ENCODE measurements at regions not wholly inside any gene's neighbourhood (a gene's known extent, or its start where the extent isn't known, plus 50 kb on each side); places are given as distances from the start of the nearest gene placed in this dataset.
"Not testable (repeated sequence)": the region's sequence is repeated elsewhere in the genome, so short reads cannot be mapped to it uniquely, and the experiment has no call there.

DNA sequence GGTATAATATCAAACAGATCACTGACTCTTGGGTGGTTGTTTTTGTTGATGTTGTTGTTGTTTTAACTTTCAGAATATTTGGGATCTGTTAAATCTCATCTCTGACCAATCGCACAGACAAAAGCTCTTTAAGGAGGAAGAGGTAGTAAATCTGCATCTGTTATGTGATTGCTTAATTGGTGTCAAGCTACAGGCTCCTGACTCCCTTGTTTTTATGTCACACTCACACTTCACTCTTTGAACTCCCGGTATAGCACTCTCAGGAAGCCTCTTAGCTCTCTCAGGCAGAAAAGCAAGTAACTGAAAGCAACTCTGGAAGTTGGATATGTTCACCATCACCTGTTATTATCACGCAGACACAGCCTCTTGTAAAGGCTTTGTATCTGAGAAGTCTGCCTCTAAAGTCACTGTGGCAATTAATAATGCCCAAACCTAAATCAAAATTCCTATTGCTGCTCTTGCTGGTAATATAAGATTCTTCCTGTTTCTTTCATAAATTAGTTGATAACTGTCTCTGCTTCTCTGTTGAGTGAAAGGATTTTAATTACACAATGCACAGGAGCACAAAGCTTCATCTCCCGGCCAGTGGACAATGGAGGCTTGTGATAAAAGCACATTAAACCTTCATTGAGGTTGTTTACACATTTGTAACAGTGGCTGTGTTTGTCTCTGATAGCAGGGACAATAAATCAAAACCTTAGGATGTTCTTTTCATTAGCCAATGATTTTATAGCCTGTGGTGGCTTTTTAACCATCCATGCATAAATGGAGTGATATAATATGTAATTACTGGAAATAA lies 576.7 kb downstream of the MFSD1 start:
- no peak for DNase-seq (ENCODE audit: low spot score)

DNA sequence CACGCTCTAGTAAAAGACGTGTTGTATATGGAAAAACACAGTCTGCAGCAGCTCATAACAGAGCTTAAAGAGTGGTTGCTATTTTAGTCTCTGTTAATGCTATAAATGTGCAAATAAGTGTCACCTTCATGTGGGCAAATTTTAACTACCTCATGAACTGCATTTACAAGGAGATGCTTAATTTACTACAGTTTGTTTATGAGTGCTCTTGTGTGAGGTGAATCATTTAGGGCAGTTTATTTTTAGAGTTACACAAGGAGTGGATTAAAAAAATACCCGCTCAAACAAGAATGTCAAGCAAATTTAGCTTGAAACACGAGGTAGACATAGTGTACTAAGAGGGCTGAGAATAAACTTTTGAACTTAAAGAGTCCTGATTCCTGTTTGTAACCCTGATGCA lies 579.0 kb downstream of the MFSD1 start:
- no peak for DNase-seq (ENCODE audit: low spot score)

DNA sequence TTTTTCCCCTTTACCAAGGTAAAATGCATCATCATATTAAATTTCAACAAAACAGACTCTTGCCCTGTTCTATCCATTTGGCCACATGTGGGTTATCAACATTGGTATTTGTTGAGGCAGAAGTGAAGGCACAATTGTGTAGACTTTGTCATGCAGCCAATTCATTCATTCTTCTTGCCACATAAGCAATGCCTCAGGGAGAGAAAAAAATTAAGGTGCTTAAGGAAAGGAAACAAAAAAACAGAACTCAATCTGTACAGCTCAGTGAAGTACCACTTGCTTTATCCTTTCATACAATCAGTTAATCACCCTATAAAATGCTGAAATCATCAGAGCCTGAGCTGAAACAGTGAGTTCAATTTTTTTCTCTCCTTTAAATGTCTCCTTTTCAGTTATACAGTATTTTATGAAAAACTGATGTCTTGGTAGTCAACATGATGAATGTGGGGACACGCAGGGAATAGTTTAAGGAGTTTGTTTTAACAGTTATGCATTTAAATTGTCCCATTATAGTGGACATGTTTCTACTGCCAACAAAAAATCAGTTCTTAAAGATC lies 588.9 kb downstream of the MFSD1 start:
- no peak for DNase-seq (ENCODE audit: low spot score)

DNA sequence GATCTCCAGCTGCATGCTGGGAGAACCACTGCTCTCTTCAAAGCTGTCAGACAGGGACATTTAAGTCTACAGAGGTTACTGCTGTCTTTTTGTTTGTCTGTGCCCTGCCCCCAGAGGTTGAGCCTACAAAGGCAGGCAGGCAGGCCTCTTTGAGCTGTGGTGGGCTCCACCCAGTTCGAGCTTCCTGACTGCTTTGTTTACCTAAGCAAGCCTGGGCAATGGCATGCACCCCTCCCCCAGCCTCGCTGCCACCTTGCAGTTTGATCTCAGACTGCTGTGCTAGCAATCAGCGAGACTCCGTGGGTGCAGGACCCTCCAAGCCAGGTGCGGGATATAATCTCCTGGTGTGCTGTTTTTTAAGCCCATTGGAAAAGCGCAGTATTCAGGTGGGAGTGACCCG lies 591.0 kb upstream of the IL12A start:
- DNase-seq (ENCODE audit: low spot score) = not testable (repeated sequence)

DNA sequence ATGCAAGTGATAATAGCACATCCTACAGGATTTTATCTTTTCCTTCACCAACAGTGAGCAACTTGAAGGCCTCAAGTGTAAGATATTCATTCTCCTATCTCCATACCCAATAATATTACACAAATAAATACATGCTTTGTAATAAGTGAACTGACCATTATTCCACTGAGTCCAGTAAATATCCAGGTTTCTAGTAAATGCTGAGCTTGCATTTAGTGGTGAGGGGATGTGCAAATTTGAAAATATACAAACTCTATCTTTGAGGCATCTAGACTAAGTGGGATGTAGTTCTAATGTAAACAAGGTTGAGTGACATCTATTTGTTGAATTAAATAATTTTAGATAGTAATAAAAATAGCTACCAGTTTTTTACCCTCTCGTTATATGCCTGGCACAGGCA lies 587.6 kb upstream of the IL12A start:
- no peak for DNase-seq (ENCODE audit: low spot score)

DNA sequence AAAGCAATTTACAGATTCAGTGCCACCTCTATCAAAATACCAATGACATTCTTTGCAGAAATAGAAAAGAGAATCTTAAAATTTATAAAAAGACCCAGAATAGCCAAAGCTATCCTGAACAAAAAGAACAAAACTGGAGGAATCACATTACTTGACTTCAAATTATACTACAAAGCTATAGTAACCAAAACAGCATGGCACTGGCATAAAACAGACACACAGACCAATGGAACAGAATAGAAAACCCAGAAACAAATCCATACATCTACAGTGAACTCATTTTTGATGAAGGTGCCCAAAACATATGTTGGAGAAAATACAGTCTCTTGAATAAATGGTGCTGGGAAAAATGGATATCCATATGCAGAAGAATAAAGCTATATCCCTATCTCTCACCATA lies 578.9 kb upstream of the IL12A start:
- not testable (repeated sequence) for DNase-seq (ENCODE audit: low spot score)

DNA sequence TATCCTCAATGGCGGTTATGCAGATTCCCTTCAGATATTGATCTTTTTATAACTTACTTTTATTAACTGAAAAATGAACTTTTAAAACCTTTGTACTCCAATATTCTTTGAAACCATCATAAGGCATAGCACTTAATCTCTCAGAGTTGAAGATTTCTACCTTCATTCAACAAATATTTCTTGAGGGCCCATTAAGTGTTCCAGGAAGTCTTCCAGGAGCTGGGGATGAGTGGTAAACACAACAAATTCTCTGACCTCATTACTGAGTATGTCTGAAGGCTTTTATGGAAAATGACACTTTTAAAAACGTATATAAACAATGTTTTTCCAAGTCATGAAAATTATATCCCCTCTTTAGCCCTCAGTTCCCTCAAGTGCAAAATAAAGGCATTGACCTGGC lies 575.3 kb upstream of the IL12A start:
- no peak for DNase-seq (ENCODE audit: low spot score)

DNA sequence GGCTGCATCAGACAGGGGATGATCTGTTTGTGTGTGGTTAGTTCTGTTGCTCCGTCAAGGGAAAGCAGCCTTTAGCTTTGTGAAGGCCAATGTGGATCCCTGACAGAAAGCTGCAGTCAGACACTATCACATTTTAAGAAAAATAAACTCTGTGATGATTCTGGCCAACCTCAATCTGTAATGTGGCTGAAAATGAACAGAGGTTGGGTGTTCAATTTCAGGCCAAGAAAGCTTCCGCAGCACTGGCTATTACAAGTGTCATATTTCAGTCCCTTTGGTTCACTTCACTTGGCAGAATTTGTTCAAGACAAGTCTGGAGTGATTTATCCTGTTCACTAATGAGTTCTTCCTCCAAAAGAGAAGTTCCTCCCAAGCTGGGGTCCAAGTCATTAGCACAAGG lies 571.8 kb upstream of the IL12A start:
- DNase-seq (ENCODE audit: low spot score) = no peak

DNA sequence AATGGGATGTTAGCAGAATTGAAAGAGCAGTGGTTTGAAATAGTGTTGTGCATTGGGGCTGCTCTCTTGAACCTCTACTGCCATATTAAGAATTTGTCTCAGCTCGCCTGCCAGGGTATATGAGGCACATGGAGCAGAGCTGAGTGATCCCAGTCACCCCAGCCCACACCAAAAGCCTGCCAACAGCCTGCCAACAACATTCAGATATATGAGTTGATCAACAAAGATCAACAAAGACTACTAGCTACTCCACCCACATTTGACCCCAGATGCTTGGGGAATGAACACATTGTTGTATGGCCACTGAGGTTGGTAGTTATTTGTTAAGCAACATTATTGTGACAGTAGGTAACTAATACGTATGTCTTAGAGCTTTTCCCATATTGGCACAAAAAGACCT lies 570.9 kb upstream of the IL12A start:
- no peak for DNase-seq (ENCODE audit: low spot score)

DNA sequence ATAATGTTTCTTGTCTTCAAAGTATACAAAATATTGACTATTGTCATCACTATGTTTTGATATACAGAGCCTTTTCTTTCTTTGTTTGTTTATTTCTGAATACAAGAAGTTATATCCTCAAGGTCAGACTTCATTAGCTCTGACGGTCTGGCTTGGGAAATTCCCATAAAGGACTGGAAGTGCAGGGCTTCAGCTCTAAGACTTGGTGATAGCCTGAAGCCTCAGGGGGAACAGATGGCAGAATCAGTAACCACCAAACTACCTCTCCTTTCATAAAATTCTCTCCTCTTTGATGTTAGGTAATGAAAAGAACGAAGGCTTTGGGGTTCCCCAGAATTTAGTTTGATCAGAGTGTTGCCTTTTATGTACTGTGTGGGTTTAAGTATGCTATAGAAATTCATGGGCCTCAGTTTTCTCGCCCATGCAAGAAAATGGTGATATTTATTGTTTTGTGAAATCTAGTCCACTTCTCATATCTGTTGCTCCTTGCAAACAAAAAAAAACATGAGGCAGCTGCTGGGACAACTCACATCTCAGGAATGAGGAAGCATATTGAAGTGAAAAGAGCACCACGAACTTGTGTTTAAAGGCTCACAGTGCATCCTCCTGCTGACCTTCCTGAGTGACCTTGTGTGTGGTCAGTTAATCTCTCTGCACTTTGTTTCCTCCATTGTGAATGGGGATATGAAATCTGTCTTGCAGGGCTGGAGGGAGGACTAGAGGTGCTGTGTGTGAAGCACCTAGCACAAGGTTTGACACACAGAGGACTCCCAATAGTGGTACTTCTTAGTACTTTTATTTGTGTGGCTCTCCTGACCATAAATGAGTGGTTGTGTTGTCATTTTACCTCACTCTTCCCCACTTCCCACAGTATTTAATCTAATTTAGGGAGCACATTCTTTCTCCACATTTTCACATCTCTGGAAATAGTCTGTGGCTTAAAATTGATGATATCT lies 569.8 kb upstream of the IL12A start:
- no peak for DNase-seq (ENCODE audit: low spot score)

DNA sequence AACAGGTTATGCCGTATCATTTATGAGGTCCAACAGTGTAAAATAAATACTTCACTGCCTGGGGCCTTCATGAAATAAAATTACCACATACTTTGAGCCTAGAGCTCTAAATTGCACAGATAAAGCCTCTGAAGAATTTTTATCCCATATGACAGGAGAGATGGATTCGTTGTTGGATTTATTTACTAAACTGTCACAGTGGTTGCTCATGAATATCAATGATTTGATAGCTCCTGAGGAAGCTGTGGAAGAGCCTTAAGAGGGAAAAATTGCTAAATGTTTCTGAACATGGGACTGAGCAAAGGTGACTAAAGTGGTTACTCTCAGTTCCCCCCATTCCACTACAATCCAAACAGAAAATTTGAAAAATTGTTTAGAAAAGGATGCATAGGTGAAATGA lies 558.9 kb upstream of the IL12A start:
- DNase-seq (ENCODE audit: low spot score) = no peak

DNA sequence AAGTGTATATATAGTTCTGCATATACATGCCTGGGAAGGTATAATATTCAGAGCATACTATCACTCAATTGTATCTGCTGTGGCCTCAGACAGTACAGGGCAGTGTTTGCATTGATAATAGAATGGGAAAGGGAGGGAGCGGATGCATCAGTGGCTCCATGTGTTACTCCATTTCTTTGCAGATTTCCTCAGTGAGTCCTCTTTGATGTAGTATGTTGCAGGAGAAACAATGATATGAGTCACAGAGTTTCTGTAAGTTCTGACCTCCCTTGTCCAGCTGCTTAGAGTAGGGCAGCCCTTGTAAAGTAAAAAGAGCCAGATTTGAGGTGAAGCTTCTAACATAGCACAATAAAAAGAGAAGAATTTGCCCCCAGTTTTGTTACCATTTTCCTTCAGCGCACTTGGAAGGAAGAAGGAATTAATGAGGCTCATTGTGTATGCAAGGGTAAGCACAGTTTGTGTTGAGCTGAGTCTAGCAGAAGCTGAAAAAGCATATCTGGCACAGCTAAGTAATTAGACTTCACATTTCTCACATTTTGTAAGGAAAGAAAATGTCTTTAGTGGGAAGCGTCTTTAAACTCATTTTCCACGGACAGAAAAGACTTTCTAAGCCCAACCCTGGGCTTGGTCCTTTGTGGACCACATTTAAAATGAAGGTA lies 555.8 kb upstream of the IL12A start:
- DNase-seq (ENCODE audit: low spot score) = no peak

DNA sequence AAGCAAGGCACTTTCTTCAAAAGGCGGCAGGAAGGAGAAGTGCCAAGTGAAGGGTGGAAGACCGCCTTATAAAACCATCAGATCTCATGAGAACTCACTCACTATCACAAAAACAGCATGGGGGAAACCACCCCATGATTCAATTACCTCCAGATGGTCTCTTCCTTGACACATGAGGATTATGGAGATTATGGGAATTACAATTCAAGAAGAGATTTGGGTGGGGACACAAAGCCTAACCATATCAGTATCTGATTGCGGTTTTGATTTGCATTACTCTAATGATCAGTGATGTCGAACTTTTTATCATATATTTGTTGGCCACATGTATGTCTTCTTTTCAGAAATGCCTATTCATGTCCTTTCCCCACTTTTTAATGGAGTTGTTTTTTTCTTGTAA lies 549.3 kb upstream of the IL12A start:
- no peak for DNase-seq (ENCODE audit: low spot score)

DNA sequence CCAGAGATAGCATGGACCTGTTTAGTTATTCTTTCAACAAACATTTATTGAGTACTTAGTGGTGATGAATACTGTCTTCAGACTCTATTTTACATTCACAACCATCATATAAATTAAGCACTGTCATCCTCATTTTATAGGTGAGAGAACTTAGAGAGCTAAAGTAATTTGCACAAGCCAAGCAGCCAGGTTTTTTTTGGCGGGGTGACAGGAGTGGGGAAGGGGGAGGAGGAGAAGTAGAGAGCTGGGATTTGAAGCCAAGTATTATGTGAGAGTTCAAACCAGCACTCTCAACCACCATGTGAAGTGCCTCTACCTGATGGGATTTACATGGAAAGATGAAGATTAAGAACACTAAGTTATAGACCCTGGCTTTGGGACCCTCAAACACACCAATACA lies 547.4 kb upstream of the IL12A start:
- DNase-seq (ENCODE audit: low spot score) = no peak

DNA sequence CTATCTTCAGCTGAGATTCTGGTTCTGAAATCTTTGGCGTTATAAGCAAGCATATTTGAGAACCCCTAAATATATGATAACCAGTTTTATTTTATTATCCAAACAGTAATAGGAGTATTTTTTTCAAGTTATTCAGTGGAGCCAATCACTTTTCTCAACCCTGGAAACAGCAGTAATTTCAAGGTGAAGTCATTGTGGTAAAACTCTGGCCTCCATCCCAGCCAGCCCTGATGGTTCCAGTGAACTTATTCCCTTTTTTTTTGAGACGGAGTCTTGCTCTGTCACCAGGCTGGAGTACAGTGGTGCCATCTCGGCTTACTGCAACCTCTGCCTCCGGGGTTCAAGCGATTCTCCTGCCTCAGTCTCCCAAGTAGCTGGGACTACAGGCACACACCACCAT lies 545.4 kb upstream of the IL12A start:
- DNase-seq (ENCODE audit: low spot score) = no peak

DNA sequence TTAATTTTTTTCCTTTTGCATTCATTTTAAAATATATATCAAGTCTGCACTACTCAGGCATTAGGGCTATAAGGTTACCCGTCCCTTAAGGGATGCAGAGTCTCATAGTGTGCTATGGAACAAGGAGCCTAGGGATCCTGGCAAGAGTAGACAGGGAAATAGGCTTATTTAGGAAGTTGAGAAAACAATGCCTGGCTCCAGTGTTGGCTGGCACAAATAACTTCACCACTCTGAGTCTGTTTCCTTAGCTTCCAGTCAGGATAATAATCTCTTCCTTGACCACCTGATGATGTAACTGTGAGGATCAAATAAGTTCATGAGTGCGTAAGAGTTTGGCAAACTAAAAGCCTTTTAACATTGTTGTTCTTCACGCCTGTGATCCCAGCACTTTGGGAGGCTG lies 540.8 kb upstream of the IL12A start:
- DNase-seq (ENCODE audit: low spot score) = no peak

DNA sequence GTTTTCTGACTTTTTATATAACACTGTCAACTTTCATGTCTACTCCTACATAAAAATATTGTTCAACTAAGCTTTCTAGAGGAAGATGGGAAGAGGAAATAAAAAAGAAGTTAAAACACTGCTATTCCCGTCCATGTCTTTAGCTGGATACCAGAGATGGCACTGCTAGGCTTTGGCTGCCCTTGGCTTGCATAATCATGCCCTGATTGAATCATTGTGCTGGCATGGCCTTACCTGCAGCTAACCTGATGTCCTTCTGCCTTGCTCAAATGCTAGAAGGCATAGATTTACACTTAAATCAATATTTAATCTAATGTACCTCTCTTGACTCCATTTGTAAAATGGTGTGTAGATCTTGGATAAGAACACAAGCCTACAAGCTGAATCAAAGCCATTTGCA lies 539.7 kb upstream of the IL12A start:
- DNase-seq (ENCODE audit: low spot score) = no peak

DNA sequence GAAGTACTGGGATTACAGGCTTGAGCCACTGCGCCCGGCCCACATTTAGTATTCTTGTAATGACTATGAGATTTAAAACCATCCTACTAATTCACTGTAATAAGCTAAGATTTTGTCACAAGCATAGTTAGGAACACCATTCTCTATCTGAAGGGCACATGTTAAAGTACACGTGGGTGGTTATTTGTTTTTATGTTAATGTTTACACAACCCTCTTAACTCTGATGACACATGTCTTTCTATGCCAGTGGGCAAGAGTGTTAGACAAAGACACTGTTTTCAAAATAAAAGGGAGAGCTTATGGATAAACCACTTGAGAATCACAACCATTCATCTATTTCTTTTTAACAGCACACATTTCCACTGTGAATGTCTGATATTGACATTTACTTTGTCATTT lies 537.6 kb upstream of the IL12A start:
- no peak for DNase-seq (ENCODE audit: low spot score)

DNA sequence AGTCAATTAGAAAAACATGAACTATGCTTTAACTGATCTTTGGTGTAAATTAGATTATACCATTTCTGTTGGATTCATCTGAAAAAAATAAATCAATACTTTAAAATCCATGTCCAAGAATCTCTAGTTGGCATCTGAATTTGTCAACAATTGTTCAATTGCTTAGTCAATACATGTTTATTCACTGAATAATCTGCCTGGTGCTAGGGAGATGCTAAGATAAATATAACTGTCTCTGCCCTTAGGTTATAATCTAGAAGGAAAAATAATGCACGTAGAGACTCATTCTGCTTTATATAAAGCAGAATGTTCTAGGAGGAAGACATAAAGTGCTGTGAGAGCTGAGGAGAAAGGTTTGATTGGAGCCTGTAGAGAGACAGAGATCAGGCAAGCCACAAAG lies 537.2 kb upstream of the IL12A start:
- DNase-seq (ENCODE audit: low spot score) = no peak

DNA sequence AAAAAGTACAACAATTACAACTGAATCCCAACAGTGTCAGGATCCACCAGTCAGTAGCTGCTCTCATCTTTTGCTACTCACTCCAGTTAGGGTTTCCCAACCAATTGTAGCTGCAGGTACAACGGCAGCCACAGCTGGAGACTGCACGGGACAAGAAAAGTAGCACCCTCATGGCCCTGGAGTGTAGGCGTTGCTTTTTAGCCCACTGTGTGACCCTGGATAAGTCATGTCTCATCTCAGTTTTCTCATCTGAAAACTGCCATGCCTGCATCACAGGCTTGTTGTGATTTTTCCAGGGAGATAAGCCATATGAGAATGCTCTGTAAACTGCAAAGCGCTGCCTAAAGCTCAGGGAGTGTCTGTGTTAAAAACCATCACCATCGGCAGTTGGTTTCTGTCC lies 535.6 kb upstream of the IL12A start:
- DNase-seq (ENCODE audit: low spot score) = no peak

DNA sequence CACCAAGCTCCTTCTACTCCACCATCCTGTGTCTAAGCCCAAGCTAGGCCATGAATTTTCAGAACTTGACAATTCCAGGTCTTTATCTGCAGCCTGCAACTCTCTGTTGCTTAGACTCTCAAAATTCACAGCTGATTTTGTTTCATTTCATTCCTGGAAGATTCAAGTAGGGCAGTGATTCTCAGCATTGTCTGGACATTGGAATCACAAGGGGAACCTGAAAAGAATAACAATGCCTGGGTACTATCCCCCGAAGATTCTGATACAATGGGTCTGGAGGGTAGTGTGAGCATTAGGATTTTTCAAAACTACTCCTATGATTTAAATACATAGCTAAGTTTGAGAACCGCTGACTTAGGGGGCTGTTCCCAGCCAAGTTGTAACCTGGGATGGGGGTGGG lies 534.7 kb upstream of the IL12A start:
- DNase-seq (ENCODE audit: low spot score) = no peak

DNA sequence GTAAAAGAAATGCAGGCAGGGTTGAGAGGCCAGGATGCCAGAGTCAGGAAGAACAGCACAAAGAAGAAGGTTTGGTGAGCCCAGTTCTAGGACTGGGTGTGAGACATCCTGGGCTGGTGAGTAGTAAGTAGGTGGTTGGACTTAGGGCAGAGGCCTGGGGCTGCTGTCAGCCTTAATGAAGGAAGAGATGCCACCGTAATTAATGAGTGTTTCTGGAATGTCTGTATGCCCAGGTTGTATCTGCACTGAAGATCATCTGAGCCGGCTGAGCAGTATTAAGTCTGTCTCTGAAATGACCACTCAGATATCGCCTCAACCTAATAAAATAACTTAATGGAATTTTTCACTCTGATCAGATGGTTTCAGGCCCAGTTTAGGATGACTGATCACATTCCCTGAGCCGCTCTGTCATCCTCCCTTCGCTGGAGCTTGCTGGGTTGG lies 532.9 kb upstream of the IL12A start:
- DNase-seq (ENCODE audit: low spot score) = no peak
